ENCODE measurements at regions not wholly inside any gene's neighbourhood (a gene's known extent, or its start where the extent isn't known, plus 50 kb on each side); places are given as distances from the start of the nearest gene placed in this dataset.

- DNase-seq, result no peak
Observed at GRCh38 chr3:107265526-107265925, 111.7 kb upstream of the CCDC54 start.

GRCh38 chr3:107268469-107268868 is 108.8 kb upstream of the CCDC54 start:
- DNase-seq, result no peak

DNA sequence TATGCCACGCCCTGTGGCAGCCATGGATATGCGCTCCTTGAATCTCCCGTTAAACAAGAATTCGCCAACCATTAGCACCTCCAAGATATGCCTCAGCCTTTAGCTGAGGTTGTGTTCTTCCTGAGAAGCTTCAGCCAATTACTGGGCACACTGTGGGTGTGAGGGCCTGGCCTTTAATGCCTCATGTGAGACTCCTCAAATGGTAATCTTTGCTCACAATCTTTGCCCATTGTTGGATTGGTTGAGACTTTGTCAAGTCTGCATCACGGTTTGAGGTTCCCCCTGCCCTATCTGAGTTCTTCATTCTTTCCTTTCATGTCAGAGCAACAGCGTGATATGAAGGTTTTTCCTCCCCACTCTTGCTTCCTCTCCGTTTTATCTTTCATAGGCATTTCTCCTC is 108.1 kb upstream of the CCDC54 start:
- DNase-seq, result no peak

DNA sequence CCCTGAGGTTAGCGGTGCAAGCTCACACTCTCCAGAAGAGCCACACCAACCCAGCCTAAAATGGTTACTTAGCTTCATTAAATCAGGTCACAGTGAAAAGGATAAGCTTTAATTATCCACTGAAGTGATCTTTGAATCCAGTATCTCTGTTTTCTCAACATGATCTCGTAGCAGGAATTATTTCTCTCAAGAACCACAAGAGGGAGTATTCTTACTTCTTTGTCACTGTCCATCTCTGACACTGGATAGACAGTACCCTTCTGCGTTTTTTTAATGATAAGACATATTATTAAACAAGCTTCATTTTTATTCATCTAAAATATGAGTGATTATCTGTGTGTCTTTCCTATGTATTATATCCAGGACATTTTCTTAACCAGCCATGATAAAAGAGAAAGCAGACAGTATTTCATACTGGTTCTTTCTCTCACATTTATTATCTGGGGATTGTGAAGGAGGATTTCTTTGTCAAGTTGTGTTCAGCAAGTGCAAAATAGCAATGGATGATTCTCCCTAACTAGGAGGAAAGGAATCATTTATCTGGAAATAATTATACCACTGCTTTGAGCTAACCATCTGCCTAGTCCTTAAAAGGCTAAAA is 105.4 kb upstream of the CCDC54 start:
- DNase-seq, result peak; percentile 7

GRCh38 chr3:107272471-107272870 is 104.8 kb upstream of the CCDC54 start:
- no peak for DNase-seq

- DNase-seq, result no peak
Observed at GRCh38 chr3:107272885-107273284, 104.4 kb upstream of the CCDC54 start.

DNA sequence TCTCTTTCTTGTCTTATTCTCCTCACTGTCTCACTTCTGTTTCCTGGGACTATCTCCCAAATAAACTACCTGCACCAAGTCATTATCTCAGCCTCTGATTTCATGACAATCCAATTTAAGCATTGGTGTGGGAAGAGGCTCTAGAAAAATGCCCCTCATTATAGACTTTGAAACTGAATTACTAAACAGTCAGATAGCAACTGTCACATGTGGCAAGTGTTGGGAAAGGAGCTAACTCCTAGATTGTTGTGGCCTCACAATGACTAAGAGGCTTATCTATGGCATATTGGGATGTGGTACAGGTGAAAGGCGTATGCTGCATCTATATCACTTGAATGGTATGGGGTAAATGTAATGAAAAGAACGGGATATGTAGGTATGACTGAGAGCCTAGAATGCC is 103.5 kb upstream of the CCDC54 start:
- no peak for DNase-seq

DNA sequence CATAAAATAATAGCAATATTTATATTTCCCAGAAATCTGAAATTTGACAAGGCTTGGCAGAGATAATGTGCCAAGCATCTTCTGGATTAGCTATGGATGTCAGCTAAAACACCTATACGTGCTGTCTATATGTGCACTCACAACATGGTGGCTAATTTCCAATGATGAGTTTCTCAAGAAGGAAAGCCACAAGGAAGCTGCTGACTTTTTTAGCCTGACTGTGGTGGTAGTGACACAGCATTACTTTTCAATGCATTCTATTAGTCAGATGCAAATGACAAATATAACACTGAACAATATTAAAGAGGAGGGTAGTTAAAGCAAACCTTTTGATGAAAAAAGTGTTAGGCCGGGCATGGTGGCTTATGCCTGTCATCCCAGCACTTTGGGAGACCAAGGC is 101.7 kb upstream of the CCDC54 start:
- DNase-seq, result no peak

DNA sequence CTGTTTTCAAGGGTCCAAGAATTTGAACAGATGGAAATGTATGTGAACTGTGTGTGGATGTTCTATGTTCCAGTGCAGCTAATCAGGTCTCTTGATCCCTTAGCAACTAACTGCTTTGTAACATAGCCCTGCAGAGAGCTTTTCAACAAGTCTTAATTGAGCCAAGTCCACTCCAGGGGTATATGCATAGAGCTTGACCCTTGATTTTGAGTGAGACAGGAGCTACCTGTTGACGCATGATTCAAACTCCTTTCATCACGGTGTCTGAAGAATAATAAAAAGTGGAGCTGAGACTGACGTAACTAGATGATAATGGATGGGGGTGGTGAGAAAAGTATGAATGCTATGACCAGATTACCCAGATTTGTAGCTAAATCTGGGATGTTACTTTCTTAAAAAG is 93.3 kb upstream of the CCDC54 start:
- DNase-seq, result no peak

DNA sequence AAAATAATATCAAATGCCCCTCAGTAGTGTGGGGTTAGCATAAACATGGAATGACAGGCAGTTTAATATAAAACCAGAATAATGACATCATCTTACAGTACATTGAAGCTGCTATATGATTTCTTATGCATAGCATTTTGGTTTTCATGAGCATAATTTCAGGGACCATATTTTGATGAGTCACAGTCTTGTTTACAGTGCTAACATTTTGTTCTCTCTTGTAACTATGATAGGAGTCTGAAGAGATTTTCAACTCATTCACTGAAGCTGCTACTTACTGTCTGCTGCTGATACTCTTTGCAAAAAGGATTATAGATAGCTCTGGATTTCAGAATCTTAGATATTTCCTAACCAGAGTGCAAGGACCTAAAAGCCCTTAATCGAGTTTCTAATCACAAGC is 92.6 kb upstream of the CCDC54 start:
- no peak for DNase-seq

- no peak for DNase-seq
Observed at GRCh38 chr3:107285197-107285596, 92.0 kb upstream of the CCDC54 start.

DNA sequence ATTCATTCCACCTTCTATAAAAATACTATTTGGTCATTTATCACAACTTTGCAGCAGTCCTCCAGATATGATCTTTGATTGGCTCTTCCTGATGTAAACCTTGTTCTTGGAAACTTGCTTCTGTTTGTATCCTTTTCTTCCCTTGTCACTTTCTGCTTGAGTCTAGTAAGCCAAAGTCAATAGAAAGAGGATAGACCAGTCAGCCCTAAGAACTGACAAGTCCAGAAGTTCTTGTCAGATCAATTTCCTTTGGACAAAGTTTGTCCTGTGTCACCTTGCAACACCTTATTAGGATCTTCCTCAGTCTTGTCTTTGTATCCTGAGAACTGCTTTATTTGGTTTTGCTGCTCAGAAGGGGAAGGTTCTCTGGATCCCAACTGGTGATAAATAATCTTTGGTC is 87.9 kb upstream of the CCDC54 start:
- DNase-seq, result no peak

DNA sequence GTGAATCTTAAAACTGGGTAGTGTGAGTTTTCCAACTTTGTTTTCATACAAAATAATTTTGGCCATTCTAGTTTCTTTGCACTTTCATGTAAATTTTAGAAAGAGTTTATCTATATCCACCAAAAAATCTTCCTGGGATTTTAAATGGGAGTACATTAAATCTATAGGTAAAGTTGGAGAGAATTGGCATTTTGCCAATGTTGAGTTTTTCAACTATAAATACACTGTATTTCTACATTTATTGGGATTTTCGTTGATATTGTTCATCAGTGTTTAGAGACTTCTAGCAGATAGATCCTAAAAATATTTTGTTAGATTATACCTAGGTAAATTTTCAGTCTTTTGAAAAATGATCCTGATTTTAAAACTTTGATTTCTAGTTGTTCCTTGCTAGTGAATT is 83.1 kb upstream of the CCDC54 start:
- no peak for DNase-seq

- no peak for DNase-seq
Observed at GRCh38 chr3:107297597-107297996, 79.6 kb upstream of the CCDC54 start.

GRCh38 chr3:107307205-107307604 is 70.0 kb upstream of the CCDC54 start:
- no peak for DNase-seq

GRCh38 chr3:107308716-107309115 is 68.5 kb upstream of the CCDC54 start:
- no peak for DNase-seq

DNA sequence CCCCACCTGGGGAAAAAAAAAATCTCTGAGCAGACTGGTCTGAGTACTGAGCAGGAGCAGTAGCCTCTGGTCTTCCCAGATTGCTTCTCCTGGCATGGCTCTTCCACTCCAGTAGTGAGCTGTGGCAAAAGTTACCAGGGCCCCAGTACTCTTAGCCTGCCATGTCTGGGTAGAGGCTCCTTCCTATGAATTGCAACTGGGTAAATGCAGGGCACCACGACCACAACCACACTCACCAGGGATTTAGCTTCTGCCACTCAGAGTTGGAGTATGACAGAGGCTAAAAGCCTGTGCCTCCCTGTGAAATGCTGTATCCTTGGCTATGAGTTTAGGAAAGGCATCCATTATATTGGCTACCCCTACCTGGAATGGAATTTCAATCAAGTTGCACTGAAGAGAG is 67.9 kb upstream of the CCDC54 start:
- no peak for DNase-seq

DNA sequence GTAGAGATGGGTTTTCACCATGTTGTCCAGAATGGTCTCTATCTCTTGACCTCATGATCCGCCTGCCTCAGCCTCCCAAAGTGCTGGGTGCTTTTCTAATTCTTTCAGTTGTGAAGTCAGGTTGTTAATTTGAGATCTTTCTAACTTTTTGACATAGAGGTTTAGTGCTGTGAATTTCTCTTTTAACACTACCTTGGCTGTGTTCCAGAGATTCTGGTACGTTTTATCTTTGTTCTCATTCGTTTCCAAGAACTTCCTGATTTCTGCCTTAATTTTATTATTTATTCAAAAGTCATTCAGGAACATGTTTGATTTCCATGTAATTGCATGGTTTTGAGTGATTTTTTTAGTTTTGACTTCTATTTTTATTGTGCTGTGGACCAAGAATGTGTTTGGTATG is 63.5 kb upstream of the CCDC54 start:
- no peak for DNase-seq

GRCh38 chr3:107315141-107315540 is 62.1 kb upstream of the CCDC54 start:
- no peak for DNase-seq

GRCh38 chr3:107323723-107324122 is 53.5 kb upstream of the CCDC54 start:
- DNase-seq, result no peak

GRCh38 chr3:107325446-107325845 is 51.8 kb upstream of the CCDC54 start:
- DNase-seq, result no peak

Data from left kidney (tissue), 1 donor.